ENCODE measurements at regions not wholly inside any gene's neighbourhood (a gene's known extent, or its start where the extent isn't known, plus 50 kb on each side); places are given as distances from the start of the nearest gene placed in this dataset.

- Histone ChIP-seq H3K23ac (ENCODE audit: low read length) (no peak overlapping the region), H3K27me3 (ENCODE audit: insufficient read depth, low read length) (no peaks in the 10 kb centered on the region), H4K12ac (ENCODE audit: low read depth, low read length) (no peak overlapping the region), H2BK5ac (ENCODE audit: low read depth, low read length, poor library complexity) (no peak overlapping the region), H3K9me3 (ENCODE audit: insufficient read depth, low read depth, low read length) (no peaks in the 10 kb centered on the region), H3K18ac (ENCODE audit: low read length) (no peak overlapping the region), H2BK12ac (ENCODE audit: low read length) (no peak overlapping the region), H3K79me2 (ENCODE audit: control insufficient read depth, insufficient read depth, low read length, poor library complexity) (no peaks in the 10 kb centered on the region), H4K91ac (ENCODE audit: low read depth, low read length) (no peak overlapping the region), H3K9ac (ENCODE audit: low read length) (no peak overlapping the region), H2BK120ac (ENCODE audit: insufficient read depth, low read length, poor library complexity) (no peak overlapping the region), H3K4me1 (ENCODE audit: control insufficient read depth in 1 of 2, insufficient read depth in 2 of 2, low read length in 2 of 2) (peaks cover 5 to 6% of the 10 kb centered on the region in 2 experiments), H3K36me3 (ENCODE audit: control insufficient read depth in 1 of 2, insufficient read depth in 2 of 2, low read length in 2 of 2) (no peaks in the 10 kb centered on the region), H3K4me3 (ENCODE audit: low read depth, low read length) (no peak overlapping the region), H2AK5ac (ENCODE audit: low read length) (no peak overlapping the region), H4K8ac (ENCODE audit: low read depth, low read length) (no peak overlapping the region), H3K27ac (ENCODE audit: low read depth, low read length) (no peak overlapping the region), H3K79me1 (ENCODE audit: low read length) (no peaks in the 10 kb centered on the region), H3K14ac (ENCODE audit: low read length) (no peak overlapping the region), H3K4me2 (ENCODE audit: low read length) (no peak overlapping the region), H2AFZ (ENCODE audit: insufficient read depth, low read length, poor library complexity) (no peak overlapping the region), H3K4ac (ENCODE audit: low read depth, low read length) (no peak overlapping the region)
- DNase-seq: no peak
Observed at GRCh38 chr15:38944536-38944935, 379.9 kb upstream of the RASGRP1 start.

GRCh38 chr15:38945551-38946298, 381.1 kb upstream of the RASGRP1 start:
- no peaks in the 10 kb centered on the region for H3K9me3 ChIP-seq (ENCODE audit: insufficient read depth, low read depth, low read length)
- H3K4ac ChIP-seq (ENCODE audit: low read depth, low read length): no peak overlapping the region
- H3K14ac ChIP-seq (ENCODE audit: low read length): no peak overlapping the region
- no peak overlapping the region for H2BK120ac ChIP-seq (ENCODE audit: insufficient read depth, low read length, poor library complexity)
- peak; percentile 7 to 65 for DNase-seq
- H3K79me2 ChIP-seq (ENCODE audit: control insufficient read depth, insufficient read depth, low read length, poor library complexity): no peaks in the 10 kb centered on the region
- H3K27ac ChIP-seq (ENCODE audit: low read depth, low read length): no peak overlapping the region
- no peaks in the 10 kb centered on the region for H3K79me1 ChIP-seq (ENCODE audit: low read length)
- H2AFZ ChIP-seq (ENCODE audit: insufficient read depth, low read length, poor library complexity): no peak overlapping the region
- no peak overlapping the region for H3K9ac ChIP-seq (ENCODE audit: low read length)
- H4K12ac ChIP-seq (ENCODE audit: low read depth, low read length): no peak overlapping the region
- no peak overlapping the region for H2BK12ac ChIP-seq (ENCODE audit: low read length)
- no peak overlapping the region for H4K8ac ChIP-seq (ENCODE audit: low read depth, low read length)
- no peak overlapping the region for H3K4me3 ChIP-seq (ENCODE audit: low read depth, low read length)
- no CpG with 5 or more reads among the region's 5 CpGs for WGBS (ENCODE audit: extremely low coverage, insufficient coverage, insufficient read length)
- no peak overlapping the region for H3K4me2 ChIP-seq (ENCODE audit: low read length)
- H2BK5ac ChIP-seq (ENCODE audit: low read depth, low read length, poor library complexity): no peak overlapping the region
- H3K23ac ChIP-seq (ENCODE audit: low read length): no peak overlapping the region
- no peaks in the 10 kb centered on the region for H3K27me3 ChIP-seq (ENCODE audit: insufficient read depth, low read length)
- no peak overlapping the region for H3K18ac ChIP-seq (ENCODE audit: low read length)
- no peak overlapping the region for H2AK5ac ChIP-seq (ENCODE audit: low read length)
- peaks cover 5 to 6% of the 10 kb centered on the region in 2 experiments for H3K4me1 ChIP-seq (ENCODE audit: control insufficient read depth in 1 of 2, insufficient read depth in 2 of 2, low read length in 2 of 2)
- no peaks in the 10 kb centered on the region for H3K36me3 ChIP-seq (ENCODE audit: control insufficient read depth in 1 of 2, insufficient read depth in 2 of 2, low read length in 2 of 2)
- H4K91ac ChIP-seq (ENCODE audit: low read depth, low read length): no peak overlapping the region

- Histone ChIP-seq H2BK120ac (ENCODE audit: insufficient read depth, low read length, poor library complexity) (no peak overlapping the region), H2AK5ac (ENCODE audit: low read length) (no peak overlapping the region), H4K91ac (ENCODE audit: low read depth, low read length) (no peak overlapping the region), H3K79me2 (ENCODE audit: control insufficient read depth, insufficient read depth, low read length, poor library complexity) (no peaks in the 10 kb centered on the region), H3K9ac (ENCODE audit: low read length) (no peak overlapping the region), H2BK12ac (ENCODE audit: low read length) (no peak overlapping the region), H3K9me3 (ENCODE audit: insufficient read depth, low read depth, low read length) (no peaks in the 10 kb centered on the region), H3K23ac (ENCODE audit: low read length) (no peak overlapping the region), H3K4me1 (ENCODE audit: control insufficient read depth in 1 of 2, insufficient read depth in 2 of 2, low read length in 2 of 2) (no peaks in the 10 kb centered on the region), H4K8ac (ENCODE audit: low read depth, low read length) (no peak overlapping the region), H3K18ac (ENCODE audit: low read length) (no peak overlapping the region), H3K27me3 (ENCODE audit: insufficient read depth, low read length) (no peaks in the 10 kb centered on the region), H3K4me3 (ENCODE audit: low read depth, low read length) (no peak overlapping the region), H3K14ac (ENCODE audit: low read length) (no peak overlapping the region), H2AFZ (ENCODE audit: insufficient read depth, low read length, poor library complexity) (no peak overlapping the region), H3K27ac (ENCODE audit: low read depth, low read length) (no peak overlapping the region), H4K12ac (ENCODE audit: low read depth, low read length) (no peak overlapping the region), H3K79me1 (ENCODE audit: low read length) (no peaks in the 10 kb centered on the region), H2BK5ac (ENCODE audit: low read depth, low read length, poor library complexity) (no peak overlapping the region), H3K4ac (ENCODE audit: low read depth, low read length) (no peak overlapping the region), H3K4me2 (ENCODE audit: low read length) (no peak overlapping the region), H3K36me3 (ENCODE audit: control insufficient read depth in 1 of 2, insufficient read depth in 2 of 2, low read length in 2 of 2) (no peaks in the 10 kb centered on the region)
- no peak for DNase-seq
- no CpG with 5 or more reads among the region's 3 CpGs for WGBS (ENCODE audit: extremely low coverage, insufficient coverage, insufficient read length)
Observed at GRCh38 chr15:38954090-38954489, 389.5 kb upstream of the RASGRP1 start.

GRCh38 chr15:38961456-38961855, 396.8 kb upstream of the RASGRP1 start:
- Histone ChIP-seq H2AK5ac (ENCODE audit: low read length) (no peak overlapping the region), H3K23ac (ENCODE audit: low read length) (no peak overlapping the region), H3K14ac (ENCODE audit: low read length) (no peak overlapping the region), H2BK12ac (ENCODE audit: low read length) (no peak overlapping the region), H4K12ac (ENCODE audit: low read depth, low read length) (no peak overlapping the region), H3K4ac (ENCODE audit: low read depth, low read length) (no peak overlapping the region), H2AFZ (ENCODE audit: insufficient read depth, low read length, poor library complexity) (no peak overlapping the region), H2BK5ac (ENCODE audit: low read depth, low read length, poor library complexity) (no peak overlapping the region), H4K8ac (ENCODE audit: low read depth, low read length) (no peak overlapping the region), H3K79me1 (ENCODE audit: low read length) (no peaks in the 10 kb centered on the region), H4K91ac (ENCODE audit: low read depth, low read length) (no peak overlapping the region), H3K4me1 (ENCODE audit: control insufficient read depth in 1 of 2, insufficient read depth in 2 of 2, low read length in 2 of 2) (no peaks in the 10 kb centered on the region), H3K27ac (ENCODE audit: low read depth, low read length) (no peak overlapping the region), H3K18ac (ENCODE audit: low read length) (no peak overlapping the region), H3K36me3 (ENCODE audit: control insufficient read depth in 1 of 2, insufficient read depth in 2 of 2, low read length in 2 of 2) (no peaks in the 10 kb centered on the region), H3K4me3 (ENCODE audit: low read depth, low read length) (no peak overlapping the region), H3K4me2 (ENCODE audit: low read length) (no peak overlapping the region), H3K9ac (ENCODE audit: low read length) (no peak overlapping the region), H3K79me2 (ENCODE audit: control insufficient read depth, insufficient read depth, low read length, poor library complexity) (no peaks in the 10 kb centered on the region), H3K27me3 (ENCODE audit: insufficient read depth, low read length) (no peaks in the 10 kb centered on the region), H3K9me3 (ENCODE audit: insufficient read depth, low read depth, low read length) (no peaks in the 10 kb centered on the region), H2BK120ac (ENCODE audit: insufficient read depth, low read length, poor library complexity) (no peak overlapping the region)
- WGBS (ENCODE audit: extremely low coverage, insufficient coverage, insufficient read length): no CpG with 5 or more reads among the region's 2 CpGs
- no peak for DNase-seq

Data from trophoblast cell (in vitro differentiated cells and primary cell).